ENCODE measurements at regions not wholly inside any gene's neighbourhood (a gene's known extent, or its start where the extent isn't known, plus 50 kb on each side); places are given as distances from the start of the nearest gene placed in this dataset.

DNA sequence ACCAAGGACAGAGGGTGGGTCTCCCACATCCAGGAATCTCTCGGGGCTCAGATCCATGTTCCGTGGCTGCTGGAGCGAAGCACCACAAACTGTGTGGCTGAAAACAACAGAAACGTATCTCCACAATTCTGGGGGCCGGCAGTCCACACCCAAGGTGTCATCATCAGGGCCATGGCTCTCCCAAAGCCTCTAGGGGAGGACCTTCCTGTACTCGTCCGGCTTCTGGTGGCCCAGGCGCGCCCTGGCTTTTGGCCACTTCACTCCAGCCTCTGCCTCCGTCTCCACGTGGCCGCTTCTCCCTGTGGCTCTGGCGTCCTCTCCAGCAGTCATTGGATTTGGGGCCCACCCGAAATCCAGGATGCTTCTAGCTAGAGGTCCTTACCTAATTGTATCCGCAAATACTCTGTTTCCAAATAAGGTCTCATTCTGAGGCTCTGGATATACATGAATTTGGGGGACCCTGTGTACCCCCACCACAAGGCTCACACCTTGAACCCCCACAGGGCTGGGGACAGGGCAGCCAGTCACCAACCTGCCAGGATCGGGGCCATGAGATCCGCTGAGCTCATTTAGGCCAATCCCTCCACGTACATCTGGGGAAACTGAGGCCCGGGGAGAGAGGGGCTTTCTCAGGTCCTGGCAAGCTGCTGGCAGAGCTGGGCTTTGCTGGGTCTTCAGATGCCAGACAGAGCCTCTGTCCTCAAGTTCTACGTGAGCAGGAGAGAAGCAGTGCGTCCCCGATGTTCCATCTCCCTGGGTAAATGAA lies 158.2 kb downstream of the OLFM1 start:
- Mint-ChIP-seq H3K27ac (ENCODE audit: unreplicated experiment) (no peak overlapping the region), H3K4me1 (ENCODE audit: low read depth, unreplicated experiment) (no peaks in the 10 kb centered on the region), H3K4me3 (ENCODE audit: unreplicated experiment) (no peak overlapping the region), H3K9me3 (ENCODE audit: unreplicated experiment) (no peaks in the 10 kb centered on the region), H3K27me3 (ENCODE audit: insufficient read depth, unreplicated experiment) (peaks cover 26% of the 10 kb centered on the region), H3K36me3 (ENCODE audit: insufficient read depth, unreplicated experiment) (no peaks in the 10 kb centered on the region)
- ChIA-PET POLR2A (no interaction called here), CTCF (no interaction called here)
- DNase-seq = no peak
- Histone ChIP-seq H3K27me3 (replicated peaks; ENCODE audit: control insufficient read depth, insufficient read depth, low read length) (no peaks in the 10 kb centered on the region), H3K36me3 (ENCODE audit: control insufficient read depth, insufficient read depth, low read length) (no peaks in the 10 kb centered on the region), H3K4me1 (peaks cover 8% of the 10 kb centered on the region; the same call in 1 of the 2 replicates), H3K4me3 (ENCODE audit: low read depth, low read length) (no peak overlapping the region), H3K9me3 (no peaks in the 10 kb centered on the region)
- BruUV-seq (replicated peaks) = no TSS peak
- TF ChIP-seq, protein P1, sequence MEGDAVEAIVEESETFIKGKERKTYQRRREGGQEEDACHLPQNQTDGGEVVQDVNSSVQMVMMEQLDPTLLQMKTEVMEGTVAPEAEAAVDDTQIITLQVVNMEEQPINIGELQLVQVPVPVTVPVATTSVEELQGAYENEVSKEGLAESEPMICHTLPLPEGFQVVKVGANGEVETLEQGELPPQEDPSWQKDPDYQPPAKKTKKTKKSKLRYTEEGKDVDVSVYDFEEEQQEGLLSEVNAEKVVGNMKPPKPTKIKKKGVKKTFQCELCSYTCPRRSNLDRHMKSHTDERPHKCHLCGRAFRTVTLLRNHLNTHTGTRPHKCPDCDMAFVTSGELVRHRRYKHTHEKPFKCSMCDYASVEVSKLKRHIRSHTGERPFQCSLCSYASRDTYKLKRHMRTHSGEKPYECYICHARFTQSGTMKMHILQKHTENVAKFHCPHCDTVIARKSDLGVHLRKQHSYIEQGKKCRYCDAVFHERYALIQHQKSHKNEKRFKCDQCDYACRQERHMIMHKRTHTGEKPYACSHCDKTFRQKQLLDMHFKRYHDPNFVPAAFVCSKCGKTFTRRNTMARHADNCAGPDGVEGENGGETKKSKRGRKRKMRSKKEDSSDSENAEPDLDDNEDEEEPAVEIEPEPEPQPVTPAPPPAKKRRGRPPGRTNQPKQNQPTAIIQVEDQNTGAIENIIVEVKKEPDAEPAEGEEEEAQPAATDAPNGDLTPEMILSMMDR (IDR thresholded peaks at IDR 0.05; ENCODE audit: insufficient read depth in 1 of 2, low read depth in 1 of 2, low read length in 1 of 2, severe bottlenecking in 1 of 2, unreplicated experiment in 1 of 2) = no peak
- intact Hi-C loops (cut with micrococcal nuclease; ENCODE audit: unreplicated experiment) = loop anchor here (10.0 kb wide), 1 partner anchor 99 kb away; no protein-coding TSS in a partner anchor

DNA sequence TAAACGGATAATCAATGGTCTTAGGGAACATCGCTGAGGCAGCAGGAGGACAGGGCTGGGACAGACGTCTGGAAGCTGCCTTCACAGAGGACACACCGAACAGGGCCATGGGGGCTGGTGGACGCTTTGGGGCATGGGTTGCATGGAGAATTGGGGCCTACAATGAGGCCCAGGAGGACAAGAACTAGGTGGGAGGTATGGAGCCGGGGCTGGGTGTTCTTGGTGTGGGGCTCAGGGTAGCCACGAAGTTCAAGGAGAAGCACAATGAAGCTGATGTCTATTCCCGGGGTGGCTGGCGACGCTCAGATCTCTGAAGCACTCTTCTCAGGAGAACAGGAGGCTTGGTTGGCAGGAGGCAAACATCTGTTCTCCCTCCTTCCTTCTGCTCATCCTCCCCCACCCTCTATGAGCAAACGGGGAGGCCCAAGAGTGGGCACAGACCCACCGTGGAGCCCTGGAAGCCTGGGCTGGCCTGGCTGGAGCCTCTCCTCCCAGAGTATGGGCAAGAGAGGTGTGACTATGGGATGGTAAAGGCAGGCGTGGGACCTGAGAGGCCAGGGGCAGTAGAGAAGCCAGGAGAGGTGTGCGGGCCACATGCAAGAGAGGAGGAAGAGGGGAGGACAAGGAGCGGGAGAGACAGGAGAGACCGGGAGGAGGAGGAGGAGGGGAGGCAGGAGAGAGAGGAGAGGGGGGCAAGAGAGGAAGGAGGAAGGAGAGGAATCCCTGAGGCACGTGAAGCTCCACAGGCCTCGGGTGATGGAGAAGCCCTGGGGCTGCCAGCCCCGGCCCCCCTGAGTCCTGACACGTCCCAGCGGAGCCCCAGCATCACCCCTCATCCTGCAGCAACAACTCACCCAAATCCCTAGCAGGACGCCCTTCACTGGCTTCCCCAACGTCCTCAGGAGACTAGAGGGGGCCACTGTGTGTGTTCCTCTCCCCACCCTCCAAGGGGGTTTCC lies 159.1 kb downstream of the OLFM1 start:
- no TSS peak for BruUV-seq (replicated peaks)
- peaks cover 8% of the 10 kb centered on the region; the same call in 1 of the 2 replicates for H3K4me1 ChIP-seq
- no peak overlapping the region for H3K4me3 ChIP-seq (ENCODE audit: low read depth, low read length)
- POLR2A ChIA-PET = no interaction called here
- peaks cover 26% of the 10 kb centered on the region for H3K27me3 Mint-ChIP-seq (ENCODE audit: insufficient read depth, unreplicated experiment)
- H3K27me3 ChIP-seq (replicated peaks; ENCODE audit: control insufficient read depth, insufficient read depth, low read length) = no peaks in the 10 kb centered on the region
- CTCF ChIA-PET = no interaction called here
- DNase-seq = no peak
- H3K36me3 Mint-ChIP-seq (ENCODE audit: insufficient read depth, unreplicated experiment) = no peaks in the 10 kb centered on the region
- no peaks in the 10 kb centered on the region for H3K9me3 Mint-ChIP-seq (ENCODE audit: unreplicated experiment)
- no peak overlapping the region for H3K27ac Mint-ChIP-seq (ENCODE audit: unreplicated experiment)
- H3K4me3 Mint-ChIP-seq (ENCODE audit: unreplicated experiment) = no peak overlapping the region
- H3K4me1 Mint-ChIP-seq (ENCODE audit: low read depth, unreplicated experiment) = no peaks in the 10 kb centered on the region
- TF ChIP-seq, protein P1 (IDR thresholded peaks at IDR 0.05; ENCODE audit: insufficient read depth in 1 of 2, low read depth in 1 of 2, low read length in 1 of 2, severe bottlenecking in 1 of 2, unreplicated experiment in 1 of 2) = no peak
- intact Hi-C loops (cut with micrococcal nuclease; ENCODE audit: unreplicated experiment) = loop anchor here (10.0 kb wide), 1 partner anchor 98 kb away; no protein-coding TSS in a partner anchor
- no peaks in the 10 kb centered on the region for H3K36me3 ChIP-seq (ENCODE audit: control insufficient read depth, insufficient read depth, low read length)
- H3K9me3 ChIP-seq = no peaks in the 10 kb centered on the region

DNA sequence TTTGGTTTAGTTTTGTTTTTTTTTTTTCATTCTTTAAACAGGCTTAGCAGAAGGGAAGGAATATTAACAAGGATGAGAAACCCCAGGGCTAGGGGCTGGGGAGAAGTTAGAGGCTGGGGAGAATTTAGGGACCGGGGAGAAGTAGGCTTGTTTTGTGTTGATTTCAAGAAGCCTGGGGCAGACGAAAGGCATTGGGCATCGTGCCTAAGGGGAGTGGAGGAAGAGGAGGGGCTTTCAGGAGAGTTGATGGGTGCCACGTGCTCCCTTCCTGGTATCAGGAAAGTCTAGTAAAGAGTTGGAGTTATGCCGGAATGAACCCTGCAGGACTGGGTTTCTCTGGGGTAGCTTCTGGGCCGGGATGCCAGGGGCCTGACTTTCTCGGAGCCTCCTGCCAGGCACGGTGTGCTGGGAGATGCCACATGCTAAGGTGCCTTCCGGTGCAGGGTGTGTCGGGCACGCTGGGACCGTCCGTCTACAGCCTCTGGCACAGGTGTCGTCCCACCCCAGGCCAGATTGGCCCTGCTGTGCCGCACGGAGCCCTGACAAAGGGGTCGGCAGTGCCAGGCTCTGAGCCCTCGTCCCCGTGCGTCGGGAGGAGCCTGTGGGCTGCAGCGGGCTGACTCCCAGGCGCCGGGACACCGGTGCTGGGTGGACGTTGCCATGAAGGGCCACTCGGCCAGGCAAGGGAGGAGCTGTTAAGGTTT lies 159.9 kb downstream of the OLFM1 start:
- CTCF ChIA-PET = no interaction called here
- H3K27me3 Mint-ChIP-seq (ENCODE audit: insufficient read depth, unreplicated experiment) = peaks cover 26% of the 10 kb centered on the region
- H3K4me1 Mint-ChIP-seq (ENCODE audit: low read depth, unreplicated experiment) = no peaks in the 10 kb centered on the region
- H3K27ac Mint-ChIP-seq (ENCODE audit: unreplicated experiment) = no peak overlapping the region
- H3K4me3 Mint-ChIP-seq (ENCODE audit: unreplicated experiment) = no peak overlapping the region
- H3K9me3 Mint-ChIP-seq (ENCODE audit: unreplicated experiment) = no peaks in the 10 kb centered on the region
- Histone ChIP-seq H3K4me1 (peaks cover 8% of the 10 kb centered on the region; the same call in 1 of the 2 replicates), H3K27me3 (replicated peaks; ENCODE audit: control insufficient read depth, insufficient read depth, low read length) (no peaks in the 10 kb centered on the region), H3K9me3 (no peaks in the 10 kb centered on the region), H3K36me3 (ENCODE audit: control insufficient read depth, insufficient read depth, low read length) (no peaks in the 10 kb centered on the region), H3K4me3 (ENCODE audit: low read depth, low read length) (no peak overlapping the region)
- intact Hi-C loops (cut with micrococcal nuclease; ENCODE audit: unreplicated experiment) = loop anchor here (10.0 kb wide), 1 partner anchor 97 kb away; no protein-coding TSS in a partner anchor
- TF ChIP-seq, protein P1 (IDR thresholded peaks at IDR 0.05; ENCODE audit: insufficient read depth in 1 of 2, low read depth in 1 of 2, low read length in 1 of 2, severe bottlenecking in 1 of 2, unreplicated experiment in 1 of 2) = no peak
- no TSS peak for BruUV-seq (replicated peaks)
- POLR2A ChIA-PET = no interaction called here
- DNase-seq = no peak
- no peaks in the 10 kb centered on the region for H3K36me3 Mint-ChIP-seq (ENCODE audit: insufficient read depth, unreplicated experiment)

Measured in Caco-2 (cell line).